ENCODE measurements at regions not wholly inside any gene's neighbourhood (a gene's known extent, or its start where the extent isn't known, plus 50 kb on each side); places are given as distances from the start of the nearest gene placed in this dataset.

- no peak for TF ChIP-seq CTCF (conservative IDR thresholded peaks at IDR 0.05; ENCODE audit: low read length)
- no peak for TF ChIP-seq EZH2phosphoT487 (IDR thresholded peaks at IDR 0.05; ENCODE audit: borderline replicate concordance)
These were observed 319.5 kb upstream of the TNC start for GRCh38 chr9:115437418-115437817.

Data from Loucy (cell line).